ENCODE measurements at regions not wholly inside any gene's neighbourhood (a gene's known extent, or its start where the extent isn't known, plus 50 kb on each side); places are given as distances from the start of the nearest gene placed in this dataset.

GRCh38 chr3:76724075-76724474, 315.8 kb upstream of the ROBO2 start:
- no peak for DNase-seq

DNA sequence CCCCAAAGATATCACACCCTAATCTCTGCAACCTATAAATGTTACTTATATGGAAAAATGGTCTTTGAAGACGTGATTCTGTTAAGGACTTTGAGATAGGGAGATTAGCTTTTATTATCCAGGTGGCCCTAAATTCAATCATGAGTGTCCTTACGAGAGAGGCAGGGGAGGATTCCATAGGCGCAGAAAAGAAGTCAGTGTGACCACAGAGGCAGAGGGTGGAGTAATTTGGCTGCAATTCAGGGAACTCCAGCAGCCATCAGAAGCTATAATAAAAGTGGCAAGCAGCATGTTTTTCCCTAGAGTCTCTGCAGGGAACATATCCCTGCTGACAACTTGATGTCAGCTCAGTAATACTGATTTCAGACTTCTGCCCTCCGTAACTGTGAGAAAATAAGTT, 315.2 kb upstream of the ROBO2 start:
- DNase-seq: no peak

DNA sequence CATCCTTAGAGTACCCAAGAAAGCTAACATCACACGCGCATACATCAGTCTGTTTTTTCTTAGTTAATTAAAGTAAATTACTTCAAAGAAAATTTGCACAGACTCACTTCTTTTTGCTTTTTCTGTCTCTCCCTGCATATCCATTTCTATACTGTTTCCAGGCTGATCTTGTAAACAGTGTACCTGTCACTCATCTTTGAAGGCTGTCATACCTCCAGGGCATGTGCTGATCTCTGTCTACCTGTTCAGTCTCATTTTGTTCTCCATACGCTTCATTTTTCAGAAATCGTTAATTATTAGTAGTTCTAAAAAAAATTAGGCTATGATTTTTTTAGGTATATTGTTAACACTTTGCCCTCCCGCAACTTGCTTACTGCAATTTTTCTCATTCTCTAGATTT, 313.9 kb upstream of the ROBO2 start:
- DNase-seq: no peak

GRCh38 chr3:76728426-76728825, 311.5 kb upstream of the ROBO2 start:
- no peak for DNase-seq

DNA sequence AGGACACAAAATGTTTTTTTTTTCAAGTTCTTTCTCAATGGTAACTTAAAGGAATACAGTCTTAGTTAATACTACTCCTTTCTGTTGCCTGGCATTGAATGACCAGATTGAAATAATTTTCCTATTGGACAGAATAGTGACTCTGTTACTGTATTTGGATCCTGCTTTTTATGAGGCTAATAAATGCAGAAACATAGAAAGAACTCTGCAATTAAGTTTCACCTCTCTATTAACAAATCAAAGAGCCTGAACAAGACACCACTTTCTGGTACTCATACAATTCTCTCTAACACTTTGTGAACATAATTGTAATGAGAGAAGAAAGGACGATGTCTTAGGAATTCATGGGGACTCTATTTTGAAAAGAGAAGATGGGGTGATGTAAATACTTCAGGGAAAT, 308.4 kb upstream of the ROBO2 start:
- no peak for DNase-seq

DNA sequence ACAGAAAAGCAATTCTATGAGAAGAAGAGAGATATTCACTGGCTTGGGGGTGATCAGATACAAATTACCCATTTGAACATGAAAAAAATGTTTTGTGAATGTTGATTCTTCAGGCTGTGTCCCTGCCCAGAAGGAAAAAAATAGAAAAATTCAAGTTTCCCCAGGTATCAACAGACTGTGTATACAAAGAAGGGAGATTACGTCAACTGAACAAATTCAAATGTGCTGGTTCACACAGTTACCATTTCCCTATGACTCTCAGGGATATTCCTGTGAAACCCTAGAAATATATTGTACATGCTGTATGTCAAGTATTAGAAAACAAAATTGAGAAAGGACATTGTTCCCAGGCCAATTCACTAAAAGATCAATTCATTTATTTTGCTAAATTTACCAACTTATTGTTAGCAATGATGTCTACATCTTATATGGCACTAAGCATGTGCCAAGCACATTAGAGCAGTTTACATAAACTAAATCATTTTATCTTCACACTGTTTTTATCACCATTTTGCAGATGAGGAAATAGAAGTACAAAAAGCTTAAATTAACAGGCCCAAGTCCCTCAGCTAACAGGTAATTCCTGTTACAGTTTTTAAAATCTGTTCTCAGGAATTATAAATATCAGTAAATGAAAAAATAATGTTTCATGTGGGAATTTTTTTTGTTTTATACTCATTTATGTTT, 306.7 kb upstream of the ROBO2 start:
- DNase-seq: no peak

DNA sequence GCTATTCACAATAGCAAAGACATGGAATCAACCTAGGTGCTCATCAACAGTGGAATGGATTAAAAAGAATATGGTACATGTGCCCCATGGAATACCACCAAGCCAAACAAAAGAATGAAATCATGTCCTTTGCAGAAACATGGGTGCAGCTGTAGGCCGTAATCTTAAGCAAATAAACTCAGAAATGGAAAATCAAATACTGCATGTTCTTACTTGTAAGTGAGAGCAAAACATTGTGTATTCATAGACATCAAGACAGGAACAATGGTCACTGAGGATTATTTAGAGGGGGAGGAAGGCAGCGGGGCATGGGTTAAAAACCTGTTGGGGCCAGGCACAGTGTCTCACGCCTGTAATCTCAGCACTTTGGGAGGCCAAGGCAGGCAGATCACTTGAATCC, 304.7 kb upstream of the ROBO2 start:
- DNase-seq: no peak

- no peak for DNase-seq
These were observed 286.3 kb upstream of the ROBO2 start for GRCh38 chr3:76753599-76753998.

DNA sequence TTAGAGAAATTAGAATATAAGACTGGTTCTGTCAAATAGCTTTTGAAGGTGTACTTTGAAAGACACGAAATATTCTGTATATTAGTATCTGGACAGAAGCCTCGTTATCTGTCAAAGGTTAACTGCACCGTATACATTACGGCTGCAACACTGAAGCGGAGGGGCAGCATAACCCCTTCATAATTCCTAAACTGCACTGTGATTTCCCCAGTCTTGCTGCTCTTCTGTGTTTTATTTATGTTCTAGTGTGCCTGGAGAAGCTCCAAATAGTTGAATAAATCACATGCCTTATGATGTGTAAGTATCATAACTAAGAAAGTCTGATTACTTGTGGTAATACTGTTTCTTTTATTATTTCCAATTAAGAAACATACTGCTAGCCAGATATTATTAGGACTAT, 285.7 kb upstream of the ROBO2 start:
- DNase-seq: no peak

DNA sequence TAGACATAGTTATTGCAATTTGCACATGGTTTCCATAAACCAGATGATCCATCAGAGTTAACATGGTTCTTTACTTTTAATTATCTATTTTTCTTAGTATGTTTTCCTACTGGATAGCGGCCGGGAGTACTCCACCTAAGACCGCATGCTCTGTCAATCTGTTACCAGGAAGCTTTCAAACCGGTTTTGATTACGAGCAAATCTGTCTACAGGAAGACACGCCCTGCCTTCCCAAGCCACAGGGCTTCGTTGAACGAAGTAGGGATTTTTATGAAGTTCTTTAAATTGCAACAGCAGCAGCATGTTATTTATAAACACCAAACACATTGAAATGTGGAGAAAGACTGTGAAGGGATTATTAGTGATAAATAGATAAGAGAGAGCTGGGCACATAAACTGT, 283.3 kb upstream of the ROBO2 start:
- DNase-seq: no peak

GRCh38 chr3:76760336-76760735, 279.6 kb upstream of the ROBO2 start:
- no peak for DNase-seq

DNA sequence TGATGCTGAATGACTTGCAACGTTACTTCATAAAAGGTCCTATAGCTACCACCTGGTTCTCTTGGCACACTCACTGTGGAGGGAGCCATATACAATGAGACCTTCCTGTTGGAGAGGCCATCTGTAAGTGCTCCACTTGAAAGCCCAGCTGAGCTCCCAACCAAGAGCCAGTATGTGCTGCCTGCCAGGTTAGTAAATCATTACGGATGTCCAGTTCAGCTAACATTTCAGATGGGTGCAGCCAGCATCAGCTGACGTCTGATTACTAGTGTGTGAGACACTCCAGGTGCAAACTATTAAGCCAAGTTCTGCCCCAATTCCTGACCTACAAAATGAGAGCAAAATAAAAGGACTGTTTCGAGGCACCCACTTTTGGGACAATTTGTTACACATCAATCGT, 274.4 kb upstream of the ROBO2 start:
- no peak for DNase-seq

- no peak for DNase-seq
These were observed 271.0 kb upstream of the ROBO2 start for GRCh38 chr3:76768912-76769311.

GRCh38 chr3:76776927-76777326, 263.0 kb upstream of the ROBO2 start:
- DNase-seq: no peak

DNA sequence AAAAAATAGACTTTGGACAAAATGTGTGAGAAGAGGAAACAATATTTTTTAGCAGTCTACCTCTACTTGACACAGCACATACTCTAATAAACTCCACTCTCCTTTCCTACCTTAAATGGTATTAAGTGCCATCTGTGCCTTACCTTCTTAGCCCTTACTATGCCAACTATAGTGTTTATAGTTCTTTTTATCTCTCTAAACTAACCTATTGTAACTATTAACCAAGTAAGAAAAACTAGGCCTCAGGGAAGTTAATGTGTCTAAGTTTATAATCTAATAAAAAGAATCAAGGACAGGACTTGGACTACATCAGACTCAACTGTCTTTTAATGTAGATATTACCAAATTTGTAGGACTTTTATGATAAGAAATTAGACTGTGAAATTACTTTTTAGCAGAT, 251.7 kb upstream of the ROBO2 start:
- no peak for DNase-seq

- DNase-seq: no peak
These were observed 250.7 kb upstream of the ROBO2 start for GRCh38 chr3:76789237-76789636.

DNA sequence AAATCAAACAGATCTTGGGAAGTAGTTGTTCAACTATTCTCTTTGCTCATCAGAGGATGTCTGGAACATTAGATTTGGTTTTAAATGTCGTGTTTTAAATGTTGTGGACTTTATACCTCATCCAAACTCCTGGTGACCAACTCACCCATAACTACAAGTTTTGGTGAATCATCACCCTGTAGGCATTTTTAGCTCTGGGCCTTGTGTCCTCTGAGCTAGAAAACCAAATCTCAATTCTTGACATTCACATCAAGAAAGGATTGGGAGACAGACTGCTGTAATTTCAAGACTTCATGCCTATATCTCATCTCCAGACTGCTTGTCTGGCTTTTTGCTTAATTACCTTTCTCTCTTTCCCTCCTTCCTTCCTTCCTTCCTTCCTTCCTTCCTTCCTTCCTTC, 228.5 kb upstream of the ROBO2 start:
- no peak for DNase-seq

DNA sequence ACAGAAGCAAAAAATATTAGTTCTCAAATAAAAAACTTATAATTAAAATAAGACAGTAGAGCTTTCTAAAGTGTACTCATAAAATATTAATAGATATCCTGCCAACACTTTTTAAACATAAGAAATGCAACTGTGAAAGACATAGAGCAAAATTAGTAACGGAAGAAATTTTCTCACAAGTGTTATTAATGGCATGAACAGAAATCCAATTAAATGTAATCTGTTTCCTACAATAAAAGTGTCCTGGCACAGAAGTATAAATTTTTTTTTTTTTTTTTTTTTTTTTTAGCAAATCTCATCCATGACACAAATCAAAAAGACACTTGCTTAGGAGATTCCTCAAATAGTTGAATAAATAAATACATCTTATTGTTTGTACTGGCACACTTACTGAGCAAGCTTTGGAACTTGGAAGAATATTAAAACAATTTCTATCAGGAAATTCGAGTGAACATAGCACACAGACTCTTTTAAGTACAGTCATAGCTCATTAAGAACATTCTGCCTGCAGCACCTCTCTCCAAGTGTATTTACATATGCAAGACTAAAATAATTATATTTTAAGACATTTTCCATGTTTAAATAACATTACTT, 227.2 kb upstream of the ROBO2 start:
- DNase-seq: no peak

- DNase-seq: no peak
These were observed 224.3 kb upstream of the ROBO2 start for GRCh38 chr3:76815561-76815960.

- no peak for DNase-seq
These were observed 219.4 kb upstream of the ROBO2 start for GRCh38 chr3:76820481-76820880.

- no peak for DNase-seq
These were observed 215.2 kb upstream of the ROBO2 start for GRCh38 chr3:76824658-76825240.

DNA sequence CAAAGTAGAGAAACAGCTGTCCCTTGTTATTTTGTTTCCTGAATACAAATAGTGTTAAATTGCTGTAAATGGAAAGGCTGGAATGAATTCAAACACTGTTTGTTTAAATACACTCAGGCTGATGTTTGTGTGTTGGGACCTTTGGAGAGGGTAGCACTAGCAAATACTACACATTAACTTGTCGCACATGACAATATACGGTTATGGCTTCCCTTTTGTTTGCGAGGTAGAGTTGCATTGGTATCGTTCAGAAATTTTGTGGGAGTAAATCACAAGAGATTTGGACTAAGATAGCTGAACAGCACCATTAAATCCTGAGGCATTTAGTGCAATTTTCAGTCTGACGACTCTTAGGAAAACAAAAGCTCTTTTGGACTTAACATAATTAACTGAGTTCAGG, 213.0 kb upstream of the ROBO2 start:
- no peak for DNase-seq

DNA sequence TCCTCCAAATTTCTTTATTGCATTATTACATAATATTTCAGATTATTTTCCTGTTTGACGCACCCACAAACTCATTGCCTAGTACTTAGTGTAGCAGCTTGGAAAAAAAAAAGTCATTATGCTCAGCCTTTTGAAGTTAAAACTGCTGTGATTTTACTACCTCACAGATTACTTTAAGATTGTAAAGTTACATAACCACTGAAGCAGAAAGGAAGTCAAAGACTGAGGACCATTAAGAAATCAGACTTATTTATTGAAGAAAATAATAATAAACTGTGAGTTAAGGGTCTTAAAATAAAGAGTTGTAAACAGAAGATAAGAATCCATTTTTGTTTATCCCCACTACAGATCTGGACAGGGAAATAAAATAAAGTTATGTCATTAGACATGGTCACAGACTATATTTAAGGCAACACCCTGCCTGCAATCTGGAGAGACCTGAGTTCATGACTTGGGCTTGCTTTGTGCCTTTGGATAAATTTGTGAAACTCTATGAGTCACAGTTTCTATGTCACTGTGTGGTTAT, 212.1 kb upstream of the ROBO2 start:
- DNase-seq: no peak

DNA sequence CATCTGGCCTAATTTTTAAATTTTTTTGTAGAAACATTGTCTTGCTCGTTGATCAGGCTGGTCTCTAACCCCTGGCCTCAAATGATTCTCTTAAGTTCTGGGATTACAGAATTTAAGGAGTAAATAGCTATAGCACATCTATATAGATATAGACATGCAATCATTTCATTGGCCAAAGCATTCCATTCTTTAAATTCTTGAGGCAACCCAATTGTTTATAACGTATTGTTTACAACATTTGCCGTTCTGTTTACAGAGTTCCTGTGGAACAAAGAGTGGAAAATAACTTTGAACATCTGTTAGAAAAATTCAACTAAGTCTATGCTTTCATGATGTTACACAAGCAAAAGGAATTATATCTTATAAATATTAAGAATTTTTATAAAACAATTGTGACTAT, 205.2 kb upstream of the ROBO2 start:
- no peak for DNase-seq

- no peak for DNase-seq
These were observed 198.2 kb upstream of the ROBO2 start for GRCh38 chr3:76841747-76842146.
